ENCODE measurements at regions not wholly inside any gene's neighbourhood (a gene's known extent, or its start where the extent isn't known, plus 50 kb on each side); places are given as distances from the start of the nearest gene placed in this dataset.
A peak's percentile ranks its signal among the peaks of the same experiment; 100 is the strongest.

- TF ChIP-seq CTCF (IDR thresholded peaks at IDR 0.05) (no peak), POLR2AphosphoS5 (IDR thresholded peaks at IDR 0.05) (peak; percentile 5), POLR2A (IDR thresholded peaks at IDR 0.05) (no peak)
These were observed 145.7 kb upstream of the GGTLC1 start for GRCh38 chr20:24134284-24134683.

All from prostate gland (tissue), 2 donors.